Endothelial cell of umbilical vein (primary cell): ENCODE measurements at regions not wholly inside any gene's neighbourhood (a gene's known extent, or its start where the extent isn't known, plus 50 kb on each side); places are given as distances from the start of the nearest gene placed in this dataset.

Source experiments
- CTCF ChIP-seq, 2 donors: IDR thresholded peaks; 1 replicate in 1 of 2; 2 replicates in 1 of 2; pipeline ENCODE4 v1.5.1; 2011; ENCODE audit warnings: low read length in 2 of 2, mild to moderate bottlenecking in 2 of 2, moderate library complexity in 2 of 2, control low read depth in 1 of 2, inconsistent platforms in 1 of 2, low read depth in 1 of 2; ENCODE audit not compliant: insufficient read depth in 1 of 2; ENCODE audit errors: extremely low read depth in 1 of 2
- EZH2 ChIP-seq: IDR thresholded peaks from 2 replicates; pipeline ENCODE4 v1.6.1; 2012; ENCODE audit warnings: borderline replicate concordance, low read depth, mild to moderate bottlenecking, moderate library complexity, low read length, inconsistent platforms; ENCODE audit not compliant: severe bottlenecking
- FOS ChIP-seq: IDR thresholded peaks from 2 replicates; pipeline ENCODE4 v1.6.1; 2011; ENCODE audit warnings: mild to moderate bottlenecking, low read length, moderate library complexity, borderline replicate concordance; ENCODE audit not compliant: insufficient read depth
- JUN ChIP-seq: IDR thresholded peaks from 2 replicates; pipeline ENCODE4 v1.6.1; 2011; ENCODE audit warnings: borderline replicate concordance, low read depth; ENCODE audit not compliant: insufficient read length, insufficient read depth
- MAX ChIP-seq: IDR thresholded peaks from 2 replicates; pipeline ENCODE4 v1.6.1; 2011; ENCODE audit not compliant: insufficient read depth, insufficient read length
- MYC ChIP-seq: IDR thresholded peaks from one replicate; pipeline ENCODE4 v1.6.1; 2011; ENCODE audit warnings: mild to moderate bottlenecking, low read depth, low read length
- POLR2A ChIP-seq: IDR thresholded peaks from 2 replicates; pipeline ENCODE4 v1.6.1; 2012; ENCODE audit warnings: low read depth, mild to moderate bottlenecking, control low read depth, low read length
- POLR2AphosphoS5 ChIP-seq: IDR thresholded peaks from 2 replicates; pipeline ENCODE4 v1.6.1; 2012; ENCODE audit warnings: low read depth, mild to moderate bottlenecking, control low read depth, low read length, moderate library complexity; ENCODE audit not compliant: insufficient read depth

- TF ChIP-seq CTCF (IDR thresholded peaks at IDR 0.05; ENCODE audit: extremely low read depth in 1 of 2, insufficient read depth in 1 of 2, low read depth in 1 of 2, low read length in 2 of 2) (no peak), EZH2 (no peak), POLR2A (no peak), POLR2AphosphoS5 (no peak), MYC (no peak), MAX (no peak), FOS (no peak), JUN (no peak)
Observed at GRCh38 chrX:8955511-8955910, 78.4 kb downstream of the FAM9B start.
